ENCODE measurements at regions not wholly inside any gene's neighbourhood (a gene's known extent, or its start where the extent isn't known, plus 50 kb on each side); places are given as distances from the start of the nearest gene placed in this dataset.

GRCh38 chr16:48970216-48970615 lies 311.4 kb downstream of the CBLN1 start:
- no peaks in the 10 kb centered on the region for H3K27me3 Mint-ChIP-seq (ENCODE audit: unreplicated experiment)
- no peaks in the 10 kb centered on the region for H3K36me3 Mint-ChIP-seq (ENCODE audit: unreplicated experiment)
- no peak for TF ChIP-seq CTCF (IDR thresholded peaks at IDR 0.05)
- H3K27ac Mint-ChIP-seq (ENCODE audit: unreplicated experiment) = no peak overlapping the region
- DNase-seq (ENCODE audit: extremely low spot score, unreplicated experiment) = no peak
- no peaks in the 10 kb centered on the region for H3K4me1 Mint-ChIP-seq (ENCODE audit: unreplicated experiment)
- H3K9me3 Mint-ChIP-seq (ENCODE audit: unreplicated experiment) = peaks cover 10% of the 10 kb centered on the region
- no peak overlapping the region for H3K4me3 Mint-ChIP-seq (ENCODE audit: unreplicated experiment)

GRCh38 chr16:48969611-48970010 lies 312.0 kb downstream of the CBLN1 start:
- peaks cover 13% of the 10 kb centered on the region for H3K9me3 Mint-ChIP-seq (ENCODE audit: unreplicated experiment)
- no peaks in the 10 kb centered on the region for H3K4me1 Mint-ChIP-seq (ENCODE audit: unreplicated experiment)
- H3K4me3 Mint-ChIP-seq (ENCODE audit: unreplicated experiment) = no peak overlapping the region
- H3K36me3 Mint-ChIP-seq (ENCODE audit: unreplicated experiment) = no peaks in the 10 kb centered on the region
- DNase-seq (ENCODE audit: extremely low spot score, unreplicated experiment) = no peak
- no peak overlapping the region for H3K27ac Mint-ChIP-seq (ENCODE audit: unreplicated experiment)
- no peak for TF ChIP-seq CTCF (IDR thresholded peaks at IDR 0.05)
- H3K27me3 Mint-ChIP-seq (ENCODE audit: unreplicated experiment) = no peaks in the 10 kb centered on the region

- TF ChIP-seq CTCF (IDR thresholded peaks at IDR 0.05) = no peak
- DNase-seq (ENCODE audit: extremely low spot score, unreplicated experiment) = no peak
- Mint-ChIP-seq H3K36me3 (ENCODE audit: unreplicated experiment) (no peaks in the 10 kb centered on the region), H3K27me3 (ENCODE audit: unreplicated experiment) (no peaks in the 10 kb centered on the region), H3K4me3 (ENCODE audit: unreplicated experiment) (no peak overlapping the region), H3K27ac (ENCODE audit: unreplicated experiment) (no peak overlapping the region), H3K9me3 (ENCODE audit: unreplicated experiment) (peaks cover 34% of the 10 kb centered on the region), H3K4me1 (ENCODE audit: unreplicated experiment) (no peaks in the 10 kb centered on the region)
These were observed 316.3 kb downstream of the CBLN1 start for GRCh38 chr16:48965386-48965785.

- no peak for DNase-seq (ENCODE audit: extremely low spot score, unreplicated experiment)
- H3K9me3 Mint-ChIP-seq (ENCODE audit: unreplicated experiment) = peaks cover 36% of the 10 kb centered on the region
- H3K4me3 Mint-ChIP-seq (ENCODE audit: unreplicated experiment) = no peak overlapping the region
- no peaks in the 10 kb centered on the region for H3K4me1 Mint-ChIP-seq (ENCODE audit: unreplicated experiment)
- H3K27ac Mint-ChIP-seq (ENCODE audit: unreplicated experiment) = no peak overlapping the region
- no peak for TF ChIP-seq CTCF (IDR thresholded peaks at IDR 0.05)
- no peaks in the 10 kb centered on the region for H3K36me3 Mint-ChIP-seq (ENCODE audit: unreplicated experiment)
- H3K27me3 Mint-ChIP-seq (ENCODE audit: unreplicated experiment) = no peaks in the 10 kb centered on the region
These were observed 317.6 kb downstream of the CBLN1 start for GRCh38 chr16:48963901-48964615.

- no peak for TF ChIP-seq CTCF (IDR thresholded peaks at IDR 0.05)
- H3K4me1 Mint-ChIP-seq (ENCODE audit: unreplicated experiment) = no peaks in the 10 kb centered on the region
- H3K9me3 Mint-ChIP-seq (ENCODE audit: unreplicated experiment) = peaks cover 36% of the 10 kb centered on the region
- H3K36me3 Mint-ChIP-seq (ENCODE audit: unreplicated experiment) = no peaks in the 10 kb centered on the region
- H3K27ac Mint-ChIP-seq (ENCODE audit: unreplicated experiment) = no peak overlapping the region
- H3K27me3 Mint-ChIP-seq (ENCODE audit: unreplicated experiment) = no peaks in the 10 kb centered on the region
- H3K4me3 Mint-ChIP-seq (ENCODE audit: unreplicated experiment) = no peak overlapping the region
- no peak for DNase-seq (ENCODE audit: extremely low spot score, unreplicated experiment)
These were observed 318.3 kb downstream of the CBLN1 start for GRCh38 chr16:48963306-48963705.

All from osteocyte (in vitro differentiated cells).